GM23248 (cell line): ENCODE measurements at regions not wholly inside any gene's neighbourhood (a gene's known extent, or its start where the extent isn't known, plus 50 kb on each side); places are given as distances from the start of the nearest gene placed in this dataset.

Source experiments
- EZH2 ChIP-seq: fragments of 200-600 bp; sonication (generic); IDR thresholded peaks from 2 replicates; pipeline ENCODE4 v1.6.1; 2018; ENCODE audit warnings: antibody characterized with exemption, mild to moderate bottlenecking; ENCODE audit not compliant: insufficient read depth, poor library complexity, severe bottlenecking
- EZH2phosphoT487 ChIP-seq: fragments of 200-600 bp; sonication (generic); IDR thresholded peaks from 2 replicates; pipeline ENCODE4 v1.6.1; 2018; ENCODE audit warnings: antibody characterized with exemption, moderate library complexity, mild to moderate bottlenecking, low read depth; ENCODE audit not compliant: insufficient read depth

- no peak for TF ChIP-seq EZH2phosphoT487
- no peak for TF ChIP-seq EZH2
Observed at GRCh38 chr6:90997076-90997475, 410.2 kb upstream of the MAP3K7 start.
